ENCODE measurements at regions not wholly inside any gene's neighbourhood (a gene's known extent, or its start where the extent isn't known, plus 50 kb on each side); places are given as distances from the start of the nearest gene placed in this dataset.

- no peak for TF ChIP-seq CTCF (IDR thresholded peaks at IDR 0.05; ENCODE audit: low read depth, low read length, missing control alignments)
- no peak overlapping the region for H3K4me3 ChIP-seq (replicated peaks; ENCODE audit: low read depth, low read length)
- no peak for DNase-seq (ENCODE audit: extremely low read depth, low read depth)
Observed at GRCh38 chr10:108436096-108436495, 1271.6 kb upstream of the SORCS1 start.

- TF ChIP-seq CTCF (IDR thresholded peaks at IDR 0.05; ENCODE audit: low read depth, low read length, missing control alignments): no peak
- no peak for DNase-seq (ENCODE audit: extremely low read depth, low read depth)
- no peak overlapping the region for H3K4me3 ChIP-seq (replicated peaks; ENCODE audit: low read depth, low read length)
Observed at GRCh38 chr10:108434559-108435252, 1270.2 kb upstream of the SORCS1 start.

- no peak for DNase-seq (ENCODE audit: extremely low read depth, low read depth)
- TF ChIP-seq CTCF (IDR thresholded peaks at IDR 0.05; ENCODE audit: low read depth, low read length, missing control alignments): no peak
Observed at GRCh38 chr10:108427146-108427545, 1262.6 kb upstream of the SORCS1 start.

GRCh38 chr10:108425283-108425964, 1260.9 kb upstream of the SORCS1 start:
- DNase-seq (ENCODE audit: extremely low read depth, low read depth): no peak
- TF ChIP-seq CTCF (IDR thresholded peaks at IDR 0.05; ENCODE audit: low read depth, low read length, missing control alignments): no peak
- no peak overlapping the region for H3K4me3 ChIP-seq (replicated peaks; ENCODE audit: low read depth, low read length)

More at GRCh38 chr10:108427146-108427545, 1262.6 kb upstream of the SORCS1 start:
- no peak overlapping the region for H3K4me3 ChIP-seq (replicated peaks; ENCODE audit: low read depth, low read length)

DNA sequence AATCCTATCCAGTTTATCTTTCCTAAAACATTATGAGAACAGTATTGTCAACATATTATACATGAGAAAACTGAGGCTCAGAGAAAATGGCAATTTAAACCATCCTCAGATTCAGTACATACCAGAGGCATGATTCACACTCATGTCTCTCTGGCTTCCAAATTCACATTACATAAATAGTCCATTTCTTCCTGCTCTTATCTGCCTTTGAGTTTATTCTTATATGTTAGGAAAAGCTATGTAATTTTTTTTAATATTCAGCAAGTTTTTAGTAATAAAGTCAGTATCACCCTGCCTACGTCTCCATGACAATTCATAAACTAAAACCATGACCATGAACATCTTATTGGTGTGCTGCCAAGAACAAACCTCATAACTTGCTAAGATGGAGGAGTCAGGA, 1260.2 kb upstream of the SORCS1 start:
- TF ChIP-seq CTCF (IDR thresholded peaks at IDR 0.05; ENCODE audit: low read depth, low read length, missing control alignments): no peak
- DNase-seq (ENCODE audit: extremely low read depth, low read depth): no peak
- no peak overlapping the region for H3K4me3 ChIP-seq (replicated peaks; ENCODE audit: low read depth, low read length)

- H3K4me3 ChIP-seq (replicated peaks; ENCODE audit: low read depth, low read length): no peak overlapping the region
- DNase-seq (ENCODE audit: extremely low read depth, low read depth): no peak
- TF ChIP-seq CTCF (IDR thresholded peaks at IDR 0.05; ENCODE audit: low read depth, low read length, missing control alignments): no peak
Observed at GRCh38 chr10:108422286-108422685, 1257.8 kb upstream of the SORCS1 start.
